Activated effector memory CD4-positive, alpha-beta T cell treated with anti-CD3 and anti-CD28 coated beads, Interleukin-2, amount 50 U/mL, for 16 hours (primary cell): ENCODE measurements at regions not wholly inside any gene's neighbourhood (a gene's known extent, or its start where the extent isn't known, plus 50 kb on each side); places are given as distances from the start of the nearest gene placed in this dataset.

ENCODE experiments used
- DNase-seq: peaks from one replicate; pipeline ENCODE4 v3.0.0-alpha.2; 2020

GRCh38 chr11:115665958-115666357 lies 161.7 kb upstream of the CADM1 start:
- DNase-seq, result no peak

DNA sequence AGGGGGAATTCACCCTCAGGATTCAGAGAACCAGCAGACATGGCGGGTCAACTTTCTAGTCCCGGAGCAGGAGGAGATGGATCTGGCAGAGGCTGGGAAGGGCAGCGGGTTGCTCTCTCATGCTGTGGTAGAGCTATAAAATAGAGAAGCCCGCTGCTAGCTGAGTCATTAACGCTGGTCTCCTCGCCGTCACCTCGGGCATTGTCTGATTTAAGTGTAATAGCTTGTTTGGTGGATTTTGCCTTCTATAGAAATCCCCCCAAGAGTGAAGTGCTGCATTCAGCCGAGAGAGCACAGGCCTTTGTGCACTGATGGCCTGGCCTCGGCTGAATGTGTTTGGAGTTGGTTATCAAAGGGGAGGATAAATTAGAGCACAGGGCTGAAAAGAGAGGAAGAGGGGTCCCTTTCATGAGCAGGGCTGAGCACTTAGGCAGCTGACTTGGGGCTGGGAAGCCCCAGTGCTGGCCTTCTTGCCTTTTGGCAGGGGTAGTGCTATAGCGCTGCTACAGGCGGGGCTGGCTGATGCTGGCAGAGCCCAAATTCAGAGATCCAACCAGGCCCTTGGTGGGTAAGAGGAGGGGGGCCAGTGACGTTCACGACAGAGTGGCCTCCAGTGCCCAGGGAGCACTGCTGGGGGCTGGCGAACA lies 161.1 kb upstream of the CADM1 start:
- no peak for DNase-seq

- DNase-seq, result no peak
These were observed 160.1 kb upstream of the CADM1 start for GRCh38 chr11:115664313-115664712.

GRCh38 chr11:115663790-115664189 lies 159.6 kb upstream of the CADM1 start:
- no peak for DNase-seq

GRCh38 chr11:115660030-115660805 lies 156.0 kb upstream of the CADM1 start:
- DNase-seq, result no peak

GRCh38 chr11:115659061-115659963 lies 155.1 kb upstream of the CADM1 start:
- no peak for DNase-seq

- DNase-seq, result no peak
These were observed 153.4 kb upstream of the CADM1 start for GRCh38 chr11:115657586-115657985.

- DNase-seq, result no peak
These were observed 152.5 kb upstream of the CADM1 start for GRCh38 chr11:115656669-115657068.

GRCh38 chr11:115656041-115656440 lies 151.8 kb upstream of the CADM1 start:
- DNase-seq, result no peak

GRCh38 chr11:115654792-115655191 lies 150.6 kb upstream of the CADM1 start:
- DNase-seq, result no peak

- DNase-seq, result no peak
These were observed 149.7 kb upstream of the CADM1 start for GRCh38 chr11:115653926-115654325.

DNA sequence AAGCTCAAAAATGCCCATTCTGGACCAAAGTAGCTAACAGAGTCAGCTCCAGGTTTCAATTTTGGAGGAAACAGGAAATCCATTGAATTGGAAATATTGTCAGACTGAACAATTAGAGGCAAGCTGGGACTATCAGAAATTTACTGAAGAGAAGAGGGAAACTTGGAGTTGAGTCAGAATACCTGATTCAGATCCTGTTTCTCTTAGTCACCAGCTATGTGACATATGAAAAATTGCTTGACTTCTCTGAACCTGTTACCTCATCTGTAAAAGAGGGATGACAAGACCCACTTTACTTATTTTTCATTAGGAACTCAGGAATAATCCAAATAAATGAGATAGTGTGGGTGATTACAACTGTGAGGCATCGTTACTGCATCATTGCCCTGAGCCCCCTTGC lies 148.9 kb upstream of the CADM1 start:
- DNase-seq, result no peak

GRCh38 chr11:115652496-115652895 lies 148.3 kb upstream of the CADM1 start:
- DNase-seq, result no peak

DNA sequence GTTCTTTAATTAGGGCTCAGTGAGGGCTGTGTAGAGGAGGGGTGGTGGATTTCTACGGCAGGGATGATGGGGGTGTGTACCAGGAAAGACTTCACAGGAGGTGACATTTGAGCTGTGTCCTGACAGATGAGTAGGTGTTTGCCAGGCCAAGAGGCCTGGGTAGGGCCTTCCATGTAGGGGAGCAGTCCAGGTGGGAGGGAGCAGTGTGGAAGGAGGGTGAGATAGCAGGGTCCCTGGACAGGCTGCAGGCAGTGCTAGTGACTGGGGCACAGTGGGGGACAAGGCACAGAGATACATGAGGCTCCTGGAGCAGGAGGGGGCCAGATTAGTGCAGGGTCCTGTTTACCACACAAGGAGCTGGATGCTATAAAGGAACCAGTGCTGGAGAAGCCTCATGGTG lies 147.9 kb upstream of the CADM1 start:
- no peak for DNase-seq

- DNase-seq, result no peak
These were observed 145.2 kb upstream of the CADM1 start for GRCh38 chr11:115649461-115649860.

GRCh38 chr11:115645631-115646317 lies 141.6 kb upstream of the CADM1 start:
- no peak for DNase-seq

DNA sequence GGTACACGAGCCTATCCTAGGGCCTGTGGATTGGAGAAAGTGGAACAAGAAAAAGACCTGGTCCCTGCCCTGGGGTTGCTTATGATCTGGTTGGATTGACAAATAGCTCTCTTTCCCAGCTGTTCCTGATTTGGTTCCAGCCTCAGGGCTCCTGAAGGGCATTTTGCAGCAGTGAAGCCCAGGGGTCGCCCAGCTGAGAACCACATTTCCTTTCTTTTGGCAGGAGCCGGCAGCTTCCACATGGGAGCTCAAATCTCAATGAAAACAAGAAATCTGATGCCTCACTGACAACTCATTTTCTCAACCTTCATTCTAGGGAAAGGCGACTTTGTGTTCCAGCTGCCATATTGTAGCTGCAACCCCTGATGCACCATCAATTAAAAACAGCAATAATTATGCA lies 140.6 kb upstream of the CADM1 start:
- DNase-seq, result no peak

DNA sequence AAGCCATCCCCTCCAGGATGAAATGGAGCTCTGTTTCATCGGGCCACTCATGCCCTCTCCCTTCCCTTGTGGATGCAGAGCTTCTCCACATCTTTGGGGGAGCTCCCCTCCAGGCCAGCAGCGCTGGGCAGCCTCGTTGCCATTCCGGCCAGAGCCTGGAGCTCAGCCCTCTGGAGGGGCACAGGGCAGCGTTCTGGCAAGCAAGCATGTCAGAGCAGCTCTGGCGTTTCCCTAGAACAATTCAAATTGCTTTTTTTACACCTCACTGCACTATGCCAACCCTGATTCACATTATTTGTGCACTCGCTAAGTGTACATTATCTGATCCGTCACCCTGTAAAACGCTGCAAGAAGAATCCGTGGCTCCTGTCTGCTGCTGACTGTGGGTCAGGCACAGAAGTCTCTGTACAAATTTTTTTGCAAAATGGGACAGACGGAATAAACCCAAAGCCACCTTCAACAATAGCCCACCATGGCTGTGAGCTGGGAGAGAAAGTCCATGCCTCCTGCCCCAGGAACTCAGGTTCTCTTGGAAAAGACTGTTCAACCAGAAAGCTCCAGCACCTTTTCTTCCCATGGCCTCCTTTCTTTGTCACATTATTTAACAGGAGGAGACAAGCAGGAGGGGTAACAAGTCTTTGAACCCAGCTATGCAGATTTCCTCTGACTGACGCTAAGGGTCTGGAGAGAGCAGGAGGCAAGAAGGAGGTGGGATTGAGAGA lies 139.5 kb upstream of the CADM1 start:
- no peak for DNase-seq

DNA sequence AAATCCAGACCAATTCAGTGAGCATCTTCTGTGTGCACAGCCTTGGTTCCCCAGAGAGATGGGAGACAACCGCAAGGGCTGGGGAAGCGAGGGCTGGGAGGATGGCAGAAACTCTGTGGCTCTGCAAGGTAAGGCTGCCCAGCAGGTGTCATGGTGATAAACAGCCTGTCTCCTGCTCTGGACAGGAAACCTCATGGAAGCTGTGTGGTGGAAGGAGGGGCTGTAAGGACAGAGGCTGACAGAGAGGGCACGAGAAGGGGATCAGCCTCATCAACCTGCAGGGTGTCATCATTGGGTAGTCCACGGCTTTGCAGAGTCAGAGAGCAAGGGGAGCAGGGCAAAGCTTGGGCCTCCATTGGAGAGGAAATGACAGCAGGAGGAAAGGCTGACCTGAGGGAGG lies 138.4 kb upstream of the CADM1 start:
- no peak for DNase-seq

- no peak for DNase-seq
These were observed 133.5 kb upstream of the CADM1 start for GRCh38 chr11:115637599-115638241.

GRCh38 chr11:115636753-115637527 lies 132.7 kb upstream of the CADM1 start:
- DNase-seq, result no peak
